Colonic mucosa (tissue), 4 donors: ENCODE measurements at regions not wholly inside any gene's neighbourhood (a gene's known extent, or its start where the extent isn't known, plus 50 kb on each side); places are given as distances from the start of the nearest gene placed in this dataset.

Experiments used
- DNase-seq: peaks from one replicate; pipeline ENCODE4 v3.0.0-alpha.2; 2020
- H3K27ac ChIP-seq: fragments of 200-600 bp; one replicate; pipeline ENCODE4 v1.8.0; 2021
- H3K27me3 ChIP-seq: fragments of 200-600 bp; one replicate; pipeline ENCODE4 v1.8.0; 2021
- H3K36me3 ChIP-seq: fragments of 200-600 bp; one replicate; pipeline ENCODE4 v1.8.0; 2021
- H3K4me1 ChIP-seq: fragments of 200-600 bp; one replicate; pipeline ENCODE4 v1.8.0; 2021; ENCODE audit warnings: mild to moderate bottlenecking
- H3K4me3 ChIP-seq: fragments of 200-600 bp; one replicate; pipeline ENCODE4 v1.8.0; 2021
- H3K9ac ChIP-seq, 2 donors: one replicate each; pipeline ENCODE4 v1.7.0; 2013; ENCODE audit warnings: control low read depth in 2 of 2, low read depth in 2 of 2, low read length in 2 of 2
- H3K9me3 ChIP-seq: fragments of 200-600 bp; one replicate; pipeline ENCODE4 v1.8.0; 2021
- CTCF ChIP-seq: fragments of 200-600 bp; IDR thresholded peaks from one replicate; pipeline ENCODE4 v1.8.0; 2022; ENCODE audit warnings: antibody characterized with exemption, mild to moderate bottlenecking
- intact Hi-C: fragments of 100-400 bp; cut with DNase I; formaldehyde crosslinking; loops from one replicate; pipeline ENCODE4 v1.14.1; 2022
- donor health status: healthy.
- donor health status: DM: no; HTN: no; CAD: no.
- donor health status: DM: no; HTN: no; CAD: no.

- no peak overlapping the region for H3K27ac ChIP-seq
- H3K36me3 ChIP-seq = no peaks in the 10 kb centered on the region
- H3K4me1 ChIP-seq = peaks cover 5% of the 10 kb centered on the region
- TF ChIP-seq CTCF = no peak
- H3K4me3 ChIP-seq = no peak overlapping the region
- no peaks in the 10 kb centered on the region for H3K9me3 ChIP-seq
- DNase-seq = no peak
- intact Hi-C loops = no loop called here
- no peak overlapping the region for H3K9ac ChIP-seq
- no peaks in the 10 kb centered on the region for H3K27me3 ChIP-seq
Observed at GRCh38 chr1:8257621-8258020, 60.3 kb upstream of the SLC45A1 start.

- Histone ChIP-seq H3K4me1 (peaks cover 5% of the 10 kb centered on the region), H3K27ac (no peak overlapping the region), H3K9me3 (no peaks in the 10 kb centered on the region), H3K36me3 (no peaks in the 10 kb centered on the region), H3K4me3 (no peak overlapping the region), H3K9ac (no peak overlapping the region), H3K27me3 (no peaks in the 10 kb centered on the region)
- no peak for DNase-seq
- intact Hi-C loops = no loop called here
- TF ChIP-seq CTCF = no peak
Observed at GRCh38 chr1:8256321-8256720, 61.6 kb upstream of the SLC45A1 start.

- no peak for TF ChIP-seq CTCF
- DNase-seq = no peak
- no peaks in the 10 kb centered on the region for H3K27me3 ChIP-seq
- no peaks in the 10 kb centered on the region for H3K9me3 ChIP-seq
- no peak overlapping the region for H3K4me3 ChIP-seq
- no peak overlapping the region for H3K9ac ChIP-seq
- H3K4me1 ChIP-seq = peaks cover 5% of the 10 kb centered on the region
- no peak overlapping the region for H3K27ac ChIP-seq
- intact Hi-C loops = no loop called here
- no peaks in the 10 kb centered on the region for H3K36me3 ChIP-seq
Observed at GRCh38 chr1:8255712-8256111, 62.2 kb upstream of the SLC45A1 start.

GRCh38 chr1:8252266-8252951 lies 65.5 kb upstream of the SLC45A1 start:
- intact Hi-C loops = no loop called here
- no peak overlapping the region for H3K9ac ChIP-seq
- no peak overlapping the region for H3K4me3 ChIP-seq
- no peaks in the 10 kb centered on the region for H3K9me3 ChIP-seq
- H3K27me3 ChIP-seq = no peaks in the 10 kb centered on the region
- H3K36me3 ChIP-seq = no peaks in the 10 kb centered on the region
- no peak overlapping the region for H3K27ac ChIP-seq
- H3K4me1 ChIP-seq = no peaks in the 10 kb centered on the region
- no peak for DNase-seq
- no peak for TF ChIP-seq CTCF

GRCh38 chr1:8251635-8252034 lies 66.3 kb upstream of the SLC45A1 start:
- H3K9ac ChIP-seq = no peak overlapping the region
- H3K27me3 ChIP-seq = no peaks in the 10 kb centered on the region
- TF ChIP-seq CTCF = no peak
- H3K27ac ChIP-seq = no peak overlapping the region
- no peak for DNase-seq
- H3K9me3 ChIP-seq = no peaks in the 10 kb centered on the region
- H3K4me1 ChIP-seq = no peaks in the 10 kb centered on the region
- H3K4me3 ChIP-seq = no peak overlapping the region
- intact Hi-C loops = no loop called here
- H3K36me3 ChIP-seq = no peaks in the 10 kb centered on the region
